C4-2B (cell line): ENCODE measurements at regions not wholly inside any gene's neighbourhood (a gene's known extent, or its start where the extent isn't known, plus 50 kb on each side); places are given as distances from the start of the nearest gene placed in this dataset.
A peak's percentile ranks its signal among the peaks of the same experiment; 100 is the strongest.

ENCODE experiments used
- H3K27ac ChIP-seq: fragments of 450-650 bp; 2 replicates; pipeline ENCODE4 v1.5.1; 2017
- CTCF ChIP-seq: fragments of 450-650 bp; conservative IDR thresholded peaks from 2 replicates; pipeline ENCODE4 v1.5.1; 2017; ENCODE audit warnings: mild to moderate bottlenecking
- ZFX ChIP-seq: fragments of 450-650 bp; IDR thresholded peaks from 2 replicates; pipeline ENCODE4 v1.6.1; 2017

DNA sequence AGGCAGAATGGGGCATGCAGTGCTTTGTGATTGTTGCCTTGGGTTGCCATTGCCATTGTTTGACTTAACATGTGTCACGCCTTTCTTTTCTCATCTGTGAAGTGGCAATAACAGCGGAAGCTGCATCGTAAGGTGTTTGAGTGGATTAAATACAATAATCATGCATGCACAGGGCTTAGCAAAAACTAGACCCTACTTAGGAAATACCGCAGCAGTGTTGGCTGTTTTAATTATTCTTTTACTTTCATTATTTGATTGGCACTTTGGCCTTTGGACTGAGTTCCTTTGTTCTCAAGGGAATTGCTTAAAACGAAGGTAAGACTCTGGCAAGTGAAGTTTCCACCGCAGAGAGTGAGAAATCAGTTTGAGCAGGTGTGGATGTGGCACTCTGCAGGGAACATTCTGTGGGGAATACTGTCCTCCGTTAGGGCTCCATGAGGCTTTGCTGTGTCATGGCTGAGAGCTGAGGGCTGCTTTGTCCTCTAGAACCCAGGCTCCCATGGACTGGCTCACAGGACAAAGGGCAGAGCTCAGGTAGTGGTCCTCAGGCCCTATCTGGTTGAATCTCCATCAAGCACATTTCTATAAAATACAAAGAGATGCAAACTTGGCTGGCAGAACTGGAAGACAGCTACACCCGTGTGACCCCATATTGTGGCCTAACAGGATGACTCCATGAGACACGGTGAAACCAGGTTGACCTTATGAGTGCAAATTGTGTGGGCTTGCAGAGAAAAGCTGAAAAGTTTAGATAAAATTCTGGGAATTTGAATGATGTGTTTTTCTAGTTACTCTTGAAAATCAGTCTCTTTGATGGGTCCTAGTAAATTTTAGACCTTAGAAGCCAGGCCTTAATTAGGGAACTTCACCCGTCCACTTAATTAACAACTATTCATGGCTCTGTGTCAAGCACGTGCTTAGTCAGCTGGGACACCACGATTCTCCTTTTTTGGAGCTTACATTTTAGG, 407.2 kb downstream of the KCNRG start:
- H3K27ac ChIP-seq: no peak overlapping the region
- TF ChIP-seq CTCF (no peak), ZFX (no peak)

DNA sequence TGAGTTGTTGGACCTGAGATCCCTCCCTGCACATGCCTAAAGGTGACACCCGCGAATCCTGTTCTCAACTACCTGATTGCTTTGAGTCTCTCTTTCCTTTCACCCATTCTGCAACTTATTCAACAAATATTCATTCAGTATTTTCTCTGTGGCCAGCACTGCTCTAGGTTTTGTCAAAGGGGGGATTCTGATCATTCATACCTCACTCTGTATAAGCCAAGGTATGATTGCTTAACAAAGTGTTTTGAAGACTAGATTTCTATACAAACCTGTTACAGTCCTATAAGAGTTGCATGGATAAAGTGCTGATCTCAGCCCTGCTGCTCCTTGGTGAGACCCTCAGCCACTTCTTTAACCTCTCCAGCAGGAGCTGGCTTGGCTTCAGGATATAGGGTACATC, 409.7 kb downstream of the KCNRG start:
- no peak overlapping the region for H3K27ac ChIP-seq
- TF ChIP-seq ZFX (no peak), CTCF (no peak)

- no peak for TF ChIP-seq ZFX
- no peak for TF ChIP-seq CTCF
- no peak overlapping the region for H3K27ac ChIP-seq
These were observed 410.5 kb downstream of the KCNRG start for GRCh38 chr13:50425772-50426171.

GRCh38 chr13:50426927-50427326, 411.7 kb downstream of the KCNRG start:
- peak overlapping the region; percentile 72; the same call in 1 of the 2 replicates for H3K27ac ChIP-seq
- TF ChIP-seq ZFX: no peak
- no peak for TF ChIP-seq CTCF

GRCh38 chr13:50427511-50427910, 412.3 kb downstream of the KCNRG start:
- H3K27ac ChIP-seq: peak overlapping the region; percentile 72

DNA sequence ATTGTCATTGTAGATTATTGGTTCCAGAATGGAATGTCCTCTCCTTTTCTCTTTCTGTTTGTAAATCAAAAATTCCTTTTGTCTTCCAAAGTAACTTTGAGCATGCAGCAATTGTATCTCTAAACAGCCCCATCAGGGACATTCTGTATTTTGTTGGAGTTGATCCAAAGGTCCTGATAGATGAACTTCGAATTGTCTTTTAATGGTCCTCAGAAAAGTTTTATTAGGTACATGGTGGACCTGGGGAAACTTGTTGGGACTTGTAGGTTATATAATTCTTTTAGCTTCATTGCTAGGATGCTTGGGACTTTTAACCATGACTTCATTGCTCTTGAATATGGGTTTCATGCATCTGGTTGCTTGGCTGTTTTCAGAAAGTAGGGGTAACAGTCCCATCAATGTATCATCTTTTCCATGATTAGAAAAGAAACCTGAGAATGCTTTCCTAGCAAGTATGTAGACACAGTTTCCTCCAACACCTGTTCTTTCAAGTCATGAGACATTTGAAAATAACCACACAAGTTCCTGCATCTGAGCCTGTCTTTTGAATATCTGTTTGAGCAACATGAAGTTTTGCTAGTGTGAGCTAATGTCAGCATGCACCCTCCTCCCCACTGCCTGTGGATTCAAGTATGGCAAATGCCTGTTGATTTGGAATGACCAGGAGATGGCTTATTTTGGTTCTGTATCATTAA, 413.1 kb downstream of the KCNRG start:
- TF ChIP-seq CTCF (no peak), ZFX (no peak)
- H3K27ac ChIP-seq: peak overlapping the region; percentile 72

DNA sequence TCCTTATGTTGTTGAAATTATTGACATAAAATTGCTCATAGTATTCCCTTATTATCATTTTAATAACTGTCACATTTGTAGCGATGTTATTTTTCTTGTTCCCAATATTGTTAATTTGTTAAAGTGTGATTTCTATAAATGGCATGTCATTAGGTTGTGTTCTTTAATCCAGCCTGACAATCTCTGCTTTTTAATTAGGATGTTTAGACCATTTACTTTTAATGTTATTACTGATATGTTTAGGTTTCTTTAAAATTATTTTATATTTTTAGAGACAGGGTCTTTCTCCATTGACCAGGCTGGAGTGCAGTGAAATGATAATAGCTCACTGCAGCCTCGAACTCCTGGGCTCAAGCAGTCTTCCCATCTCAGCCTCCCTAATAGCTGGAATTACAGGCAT, 408.5 kb downstream of the DLEU7 start:
- TF ChIP-seq CTCF: no peak
- H3K27ac ChIP-seq: no peak overlapping the region
